ENCODE measurements at regions not wholly inside any gene's neighbourhood (a gene's known extent, or its start where the extent isn't known, plus 50 kb on each side); places are given as distances from the start of the nearest gene placed in this dataset.

DNA sequence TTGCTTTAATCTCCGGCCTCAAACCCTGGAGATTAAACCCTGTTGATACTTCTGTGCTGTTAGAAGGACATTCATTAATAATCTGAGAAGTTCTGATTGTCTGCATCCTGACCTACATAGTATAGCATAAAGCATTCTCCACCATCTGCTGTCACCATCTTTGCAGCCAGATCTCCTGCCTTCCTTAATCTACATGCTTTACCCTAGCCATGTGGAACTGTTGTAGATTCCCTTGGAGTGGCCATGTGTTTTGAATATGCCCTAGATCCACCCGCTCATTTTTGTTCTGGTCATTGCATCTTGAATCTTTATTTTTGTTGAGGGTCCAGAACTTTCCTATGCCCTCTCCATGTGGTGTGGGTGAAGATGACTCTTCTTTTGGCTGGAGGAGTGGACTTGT, 110.3 kb downstream of the OXSM start:
- Histone ChIP-seq H3K4me3 (no peak overlapping the region), H3K27ac (no peak overlapping the region), H3K9me3 (no peaks in the 10 kb centered on the region), H3K4me1 (no peaks in the 10 kb centered on the region), H3K27me3 (replicated peaks in 1 of 7) (no peaks in the 10 kb centered on the region), H3K36me3 (no peaks in the 10 kb centered on the region)
- intact Hi-C loops (cut with DNase I; ENCODE audit: low total_unique reads), result no loop called here
- 64 to 93% (median 92%) methylated on average over 2 of the region's 2 CpGs for WGBS, 5 donors
- no peak for DNase-seq
- TF ChIP-seq, protein P1, sequence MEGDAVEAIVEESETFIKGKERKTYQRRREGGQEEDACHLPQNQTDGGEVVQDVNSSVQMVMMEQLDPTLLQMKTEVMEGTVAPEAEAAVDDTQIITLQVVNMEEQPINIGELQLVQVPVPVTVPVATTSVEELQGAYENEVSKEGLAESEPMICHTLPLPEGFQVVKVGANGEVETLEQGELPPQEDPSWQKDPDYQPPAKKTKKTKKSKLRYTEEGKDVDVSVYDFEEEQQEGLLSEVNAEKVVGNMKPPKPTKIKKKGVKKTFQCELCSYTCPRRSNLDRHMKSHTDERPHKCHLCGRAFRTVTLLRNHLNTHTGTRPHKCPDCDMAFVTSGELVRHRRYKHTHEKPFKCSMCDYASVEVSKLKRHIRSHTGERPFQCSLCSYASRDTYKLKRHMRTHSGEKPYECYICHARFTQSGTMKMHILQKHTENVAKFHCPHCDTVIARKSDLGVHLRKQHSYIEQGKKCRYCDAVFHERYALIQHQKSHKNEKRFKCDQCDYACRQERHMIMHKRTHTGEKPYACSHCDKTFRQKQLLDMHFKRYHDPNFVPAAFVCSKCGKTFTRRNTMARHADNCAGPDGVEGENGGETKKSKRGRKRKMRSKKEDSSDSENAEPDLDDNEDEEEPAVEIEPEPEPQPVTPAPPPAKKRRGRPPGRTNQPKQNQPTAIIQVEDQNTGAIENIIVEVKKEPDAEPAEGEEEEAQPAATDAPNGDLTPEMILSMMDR (IDR thresholded peaks at IDR 0.05 in 8 of 11, conservative IDR thresholded peaks at IDR 0.05 in 3 of 11), result no peak
- no peak for TF ChIP-seq POLR2AphosphoS5 (IDR thresholded peaks at IDR 0.05)

DNA sequence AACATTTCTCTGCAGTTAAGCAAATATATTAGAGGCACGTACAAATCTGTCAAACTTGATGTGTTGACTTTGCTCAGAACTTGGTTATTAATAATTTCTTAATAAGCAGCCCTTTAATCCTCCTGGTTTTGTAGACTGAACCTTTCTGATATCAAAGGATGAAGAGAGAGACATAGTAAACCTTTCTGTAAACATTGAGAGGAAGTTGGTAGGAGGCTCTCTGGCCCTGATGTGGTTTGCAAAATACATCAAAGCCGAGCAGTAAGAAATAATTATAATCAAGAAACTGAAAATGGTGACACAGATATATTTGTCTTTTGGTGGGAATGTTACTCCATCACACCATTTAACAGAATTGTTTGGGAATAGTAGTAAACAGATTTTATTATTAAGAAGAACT, 111.9 kb downstream of the OXSM start:
- H3K27ac ChIP-seq, result no peak overlapping the region
- H3K4me1 ChIP-seq, result no peaks in the 10 kb centered on the region
- no peaks in the 10 kb centered on the region for H3K9me3 ChIP-seq
- intact Hi-C loops (cut with DNase I; ENCODE audit: low total_unique reads), result no loop called here
- DNase-seq, result no peak
- H3K27me3 ChIP-seq (replicated peaks in 1 of 7), result no peaks in the 10 kb centered on the region
- TF ChIP-seq POLR2AphosphoS5 (IDR thresholded peaks at IDR 0.05) (no peak), POLR2A (IDR thresholded peaks at IDR 0.05) (no peak)
- TF ChIP-seq, protein P1 (IDR thresholded peaks at IDR 0.05 in 8 of 11, conservative IDR thresholded peaks at IDR 0.05 in 3 of 11), result no peak
- H3K36me3 ChIP-seq, result no peaks in the 10 kb centered on the region
- 51 to 64% (median 55%) methylated on average over 2 of the region's 2 CpGs for WGBS, 5 donors
- H3K4me3 ChIP-seq, result no peak overlapping the region

DNA sequence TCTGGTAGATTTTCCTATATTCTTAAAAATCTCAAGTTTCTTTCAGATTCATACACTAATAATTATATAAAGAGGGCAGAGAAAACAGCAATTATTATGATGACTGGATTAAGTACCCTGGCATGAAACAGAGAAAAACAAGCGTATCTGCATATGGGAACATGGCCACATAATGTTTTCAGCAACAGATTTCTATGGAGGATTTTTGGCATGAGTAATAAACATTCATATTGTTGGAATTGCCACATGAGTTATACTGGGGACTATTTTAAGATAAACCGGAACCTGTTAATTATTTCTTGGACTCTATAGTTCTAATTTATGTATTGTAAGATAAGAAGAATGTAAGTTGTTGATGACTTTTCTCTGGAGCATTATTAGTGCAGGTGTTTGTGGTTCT, 112.7 kb downstream of the OXSM start:
- Histone ChIP-seq H3K27ac (no peak overlapping the region), H3K4me1 (no peaks in the 10 kb centered on the region), H3K36me3 (no peaks in the 10 kb centered on the region), H3K27me3 (replicated peaks in 1 of 7) (no peaks in the 10 kb centered on the region), H3K9me3 (no peaks in the 10 kb centered on the region), H3K4me3 (no peak overlapping the region)
- TF ChIP-seq, protein P1 (IDR thresholded peaks at IDR 0.05 in 8 of 11, conservative IDR thresholded peaks at IDR 0.05 in 3 of 11), result no peak
- TF ChIP-seq POLR2AphosphoS5 (IDR thresholded peaks at IDR 0.05) (no peak), POLR2A (IDR thresholded peaks at IDR 0.05) (no peak)
- intact Hi-C loops (cut with DNase I; ENCODE audit: low total_unique reads), result no loop called here
- DNase-seq, result no peak
- 76 to 90% (median 80%) methylated on average over 2 of the region's 2 CpGs for WGBS, 5 donors

DNA sequence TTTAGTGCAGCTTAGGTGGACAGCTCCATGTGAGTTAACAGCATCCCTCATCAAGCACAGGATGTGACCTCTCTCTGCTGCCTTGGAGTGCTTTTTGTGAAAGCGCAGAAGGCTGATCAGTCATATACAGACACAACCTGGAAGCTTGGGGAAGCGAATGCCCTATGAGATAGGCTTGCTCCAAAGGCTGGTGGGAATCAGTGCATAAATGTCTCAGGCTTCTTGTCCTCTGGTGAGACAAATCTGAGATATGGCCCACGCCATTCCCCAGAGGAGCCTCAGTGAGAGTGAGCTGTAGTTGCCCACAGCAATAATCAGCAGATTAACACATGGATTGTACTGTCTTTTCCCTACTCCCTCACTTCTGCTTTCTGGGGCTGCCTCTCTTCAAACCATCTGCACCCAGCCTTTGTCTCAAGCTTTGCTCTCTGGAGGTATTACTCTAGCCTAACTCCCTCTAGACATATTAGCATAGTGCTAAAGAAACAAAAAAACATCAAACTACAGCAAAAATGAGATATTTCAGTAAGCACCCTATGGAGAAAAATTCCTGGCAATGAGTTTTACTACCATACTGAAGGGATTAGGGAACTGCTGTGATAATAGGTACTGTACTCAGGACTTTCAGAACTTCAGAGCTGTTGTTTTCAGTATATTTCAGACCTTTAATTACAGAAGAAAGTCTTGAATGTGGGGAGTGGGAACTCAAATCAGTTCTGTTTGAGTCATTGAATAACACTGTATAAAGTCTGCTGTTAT, 113.7 kb downstream of the OXSM start:
- 73 to 83% (median 77%) methylated on average over 3 of the region's 3 CpGs for WGBS, 5 donors

More for the DNA sequence above, 113.7 kb downstream of the OXSM start:
- Histone ChIP-seq H3K27ac (no peak overlapping the region), H3K9me3 (no peaks in the 10 kb centered on the region), H3K36me3 (no peaks in the 10 kb centered on the region), H3K4me3 (no peak overlapping the region), H3K27me3 (replicated peaks in 1 of 7) (no peaks in the 10 kb centered on the region), H3K4me1 (no peaks in the 10 kb centered on the region)
- intact Hi-C loops (cut with DNase I; ENCODE audit: low total_unique reads), result no loop called here
- TF ChIP-seq POLR2A (IDR thresholded peaks at IDR 0.05) (no peak), POLR2AphosphoS5 (IDR thresholded peaks at IDR 0.05) (no peak)
- TF ChIP-seq, protein P1 (IDR thresholded peaks at IDR 0.05 in 8 of 11, conservative IDR thresholded peaks at IDR 0.05 in 3 of 11), result no peak
- DNase-seq, result no peak

Measured in spleen (tissue), 11 donors.